Gastrocnemius medialis (tissue), 4 donors: ENCODE measurements at regions not wholly inside any gene's neighbourhood (a gene's known extent, or its start where the extent isn't known, plus 50 kb on each side); places are given as distances from the start of the nearest gene placed in this dataset.
"Not testable (repeated sequence)": the region's sequence is repeated elsewhere in the genome, so short reads cannot be mapped to it uniquely, and the experiment has no call there.

Experiments used
- POLR2A ChIP-seq, 2 donors: fragments of 450-650 bp; IDR thresholded peaks; one replicate each; pipeline ENCODE4 v1.6.1; 2017; ENCODE audit warnings: antibody characterized with exemption in 2 of 2, mild to moderate bottlenecking in 2 of 2, moderate library complexity in 2 of 2
- TF ChIP-seq, protein P1 (sequence below), 5 experiments: fragments of 450-650 bp in 3 of 5; fragments of 200-600 bp in 2 of 5; sonication (generic) in 2 of 5; IDR thresholded peaks in 4 of 5; conservative IDR thresholded peaks in 1 of 5; 1 replicate in 4 of 5; 2 replicates in 1 of 5; pipeline ENCODE4 v1.5.1; 2016 to 2019; ENCODE audit warnings: antibody characterized with exemption in 5 of 5, mild to moderate bottlenecking in 3 of 5, moderate library complexity in 3 of 5

DNA sequence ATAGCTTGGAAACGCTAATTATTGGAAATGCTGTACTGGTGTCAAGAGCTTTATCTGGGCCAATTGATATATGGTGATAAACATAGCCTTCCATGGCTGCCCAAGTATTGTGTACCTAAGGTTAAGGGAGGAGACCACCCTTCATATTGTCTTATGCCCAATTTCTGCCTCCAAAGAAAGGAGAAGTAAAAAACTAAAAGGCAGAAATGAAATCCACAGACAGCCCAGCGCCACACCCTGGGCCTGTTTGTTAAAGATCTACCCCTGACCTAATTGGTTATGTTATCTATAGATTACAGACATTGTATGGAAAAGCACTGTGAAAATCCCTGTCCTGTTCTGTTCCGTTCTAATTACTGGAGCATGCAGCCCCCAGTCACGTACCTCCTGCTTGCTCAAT lies 142.4 kb upstream of the RPS23 start:
- TF ChIP-seq POLR2A (IDR thresholded peaks at IDR 0.05): not testable (repeated sequence)
- TF ChIP-seq, protein P1, sequence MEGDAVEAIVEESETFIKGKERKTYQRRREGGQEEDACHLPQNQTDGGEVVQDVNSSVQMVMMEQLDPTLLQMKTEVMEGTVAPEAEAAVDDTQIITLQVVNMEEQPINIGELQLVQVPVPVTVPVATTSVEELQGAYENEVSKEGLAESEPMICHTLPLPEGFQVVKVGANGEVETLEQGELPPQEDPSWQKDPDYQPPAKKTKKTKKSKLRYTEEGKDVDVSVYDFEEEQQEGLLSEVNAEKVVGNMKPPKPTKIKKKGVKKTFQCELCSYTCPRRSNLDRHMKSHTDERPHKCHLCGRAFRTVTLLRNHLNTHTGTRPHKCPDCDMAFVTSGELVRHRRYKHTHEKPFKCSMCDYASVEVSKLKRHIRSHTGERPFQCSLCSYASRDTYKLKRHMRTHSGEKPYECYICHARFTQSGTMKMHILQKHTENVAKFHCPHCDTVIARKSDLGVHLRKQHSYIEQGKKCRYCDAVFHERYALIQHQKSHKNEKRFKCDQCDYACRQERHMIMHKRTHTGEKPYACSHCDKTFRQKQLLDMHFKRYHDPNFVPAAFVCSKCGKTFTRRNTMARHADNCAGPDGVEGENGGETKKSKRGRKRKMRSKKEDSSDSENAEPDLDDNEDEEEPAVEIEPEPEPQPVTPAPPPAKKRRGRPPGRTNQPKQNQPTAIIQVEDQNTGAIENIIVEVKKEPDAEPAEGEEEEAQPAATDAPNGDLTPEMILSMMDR (IDR thresholded peaks at IDR 0.05 in 4 of 5, conservative IDR thresholded peaks at IDR 0.05 in 1 of 5): not testable (repeated sequence)
